ENCODE measurements at regions not wholly inside any gene's neighbourhood (a gene's known extent, or its start where the extent isn't known, plus 50 kb on each side); places are given as distances from the start of the nearest gene placed in this dataset.

GRCh38 chr9:12231832-12232231, 461.4 kb upstream of the TYRP1 start:
- intact Hi-C loops (cut with DNase I; ENCODE audit: low total_unique reads), result no loop called here
- H3K4me1 ChIP-seq, result no peaks in the 10 kb centered on the region
- H3K27me3 ChIP-seq, result no peaks in the 10 kb centered on the region
- DNase-seq, result no peak
- H3K27ac ChIP-seq, result no peak overlapping the region
- TF ChIP-seq CTCF (IDR thresholded peaks at IDR 0.05), result no peak
- no peak overlapping the region for H3K4me3 ChIP-seq
- peaks cover 0 to 6% (median 0%) of the 10 kb centered on the region in 3 donors for H3K9me3 ChIP-seq
- H3K36me3 ChIP-seq, result no peaks in the 10 kb centered on the region

- no peaks in the 10 kb centered on the region for H3K4me1 ChIP-seq
- no peak overlapping the region for H3K27ac ChIP-seq
- peaks cover 0 to 6% (median 0%) of the 10 kb centered on the region in 3 donors for H3K9me3 ChIP-seq
- no peaks in the 10 kb centered on the region for H3K27me3 ChIP-seq
- intact Hi-C loops (cut with DNase I; ENCODE audit: low total_unique reads), result no loop called here
- no peak overlapping the region for H3K4me3 ChIP-seq
- no peaks in the 10 kb centered on the region for H3K36me3 ChIP-seq
- TF ChIP-seq CTCF (IDR thresholded peaks at IDR 0.05), result no peak
- DNase-seq, result no peak
These were observed 460.3 kb upstream of the TYRP1 start for GRCh38 chr9:12232836-12233235.

- H3K36me3 ChIP-seq, result no peaks in the 10 kb centered on the region
- TF ChIP-seq CTCF (IDR thresholded peaks at IDR 0.05), result no peak
- no peaks in the 10 kb centered on the region for H3K9me3 ChIP-seq
- H3K4me1 ChIP-seq, result no peaks in the 10 kb centered on the region
- DNase-seq, result no peak
- no peak overlapping the region for H3K27ac ChIP-seq
- no peak overlapping the region for H3K4me3 ChIP-seq
- intact Hi-C loops (cut with DNase I; ENCODE audit: low total_unique reads), result no loop called here
- H3K27me3 ChIP-seq, result no peaks in the 10 kb centered on the region
These were observed 439.2 kb upstream of the TYRP1 start for GRCh38 chr9:12253941-12254340.

GRCh38 chr9:12266758-12267157, 426.4 kb upstream of the TYRP1 start:
- H3K36me3 ChIP-seq, result no peaks in the 10 kb centered on the region
- no peak overlapping the region for H3K4me3 ChIP-seq
- H3K27me3 ChIP-seq, result no peaks in the 10 kb centered on the region
- no peak overlapping the region for H3K27ac ChIP-seq
- intact Hi-C loops (cut with DNase I; ENCODE audit: low total_unique reads), result no loop called here
- no peak for DNase-seq
- no peaks in the 10 kb centered on the region for H3K9me3 ChIP-seq
- no peak for TF ChIP-seq CTCF (IDR thresholded peaks at IDR 0.05)
- no peaks in the 10 kb centered on the region for H3K4me1 ChIP-seq

GRCh38 chr9:12271421-12271891, 421.7 kb upstream of the TYRP1 start:
- Histone ChIP-seq H3K4me3 (no peak overlapping the region), H3K27ac (no peak overlapping the region), H3K27me3 (no peaks in the 10 kb centered on the region), H3K4me1 (no peaks in the 10 kb centered on the region), H3K9me3 (no peaks in the 10 kb centered on the region), H3K36me3 (no peaks in the 10 kb centered on the region)
- no peak for TF ChIP-seq CTCF (IDR thresholded peaks at IDR 0.05)
- no peak for DNase-seq
- intact Hi-C loops (cut with DNase I; ENCODE audit: low total_unique reads), result no loop called here

- Histone ChIP-seq H3K4me1 (no peaks in the 10 kb centered on the region), H3K9me3 (no peaks in the 10 kb centered on the region), H3K27ac (no peak overlapping the region), H3K4me3 (no peak overlapping the region), H3K36me3 (no peaks in the 10 kb centered on the region), H3K27me3 (no peaks in the 10 kb centered on the region)
- DNase-seq, result no peak
- TF ChIP-seq CTCF (IDR thresholded peaks at IDR 0.05), result no peak
- intact Hi-C loops (cut with DNase I; ENCODE audit: low total_unique reads), result no loop called here
These were observed 420.6 kb upstream of the TYRP1 start for GRCh38 chr9:12272471-12273120.

Measured in tibial artery (tissue), 4 donors.